Lower leg skin (tissue), 3 donors: ENCODE measurements at regions not wholly inside any gene's neighbourhood (a gene's known extent, or its start where the extent isn't known, plus 50 kb on each side); places are given as distances from the start of the nearest gene placed in this dataset.

Experiments
- CTCF ChIP-seq, 3 donors: fragments of 450-650 bp; IDR thresholded peaks; one replicate each; pipeline ENCODE4 v1.5.1; 2016; ENCODE audit warnings: antibody characterized with exemption in 3 of 3, mild to moderate bottlenecking in 3 of 3, moderate library complexity in 2 of 3
- POLR2A ChIP-seq, 2 donors: fragments of 450-650 bp; IDR thresholded peaks; one replicate each; pipeline ENCODE4 v1.6.1; 2016 to 2017; ENCODE audit warnings: antibody characterized with exemption in 2 of 2, mild to moderate bottlenecking in 1 of 2, moderate library complexity in 1 of 2

GRCh38 chr11:32034149-32034548 lies 56.7 kb upstream of the RCN1 start:
- TF ChIP-seq CTCF (IDR thresholded peaks at IDR 0.05) (no peak), POLR2A (IDR thresholded peaks at IDR 0.05) (no peak)
